Caco-2 (cell line): ENCODE measurements at regions not wholly inside any gene's neighbourhood (a gene's known extent, or its start where the extent isn't known, plus 50 kb on each side); places are given as distances from the start of the nearest gene placed in this dataset.

Experiments
- BruUV-seq: library from RNA; stranded (reverse); fragments of 400-500 nt; replicated peaks from 2 replicates; lab custom pipeline; 2021; lab: Mats Ljungman, UMichigan
- CTCF ChIA-PET: fragments of 300-600 bp; sonication (Branson Sonifier 250); formaldehyde crosslinking; loops from one replicate; lab custom pipeline; 2022; ENCODE audit warnings: antibody characterized with exemption; lab: Charles Lee
- POLR2A ChIA-PET: fragments of 300-600 bp; sonication (Branson Sonifier 250); formaldehyde crosslinking; loops from one replicate; lab custom pipeline; 2022; ENCODE audit warnings: antibody characterized with exemption; lab: Charles Lee
- DNase-seq, 2 experiments: peaks; one replicate each; pipeline versions ENCODE4 v3.0.0 to v3.0.0-alpha.2; 2020 to 2022
- H3K27me3 ChIP-seq: replicated peaks from 2 replicates; pipeline ENCODE4 v1.6.0; 2011; ENCODE audit warnings: low read length; ENCODE audit not compliant: control insufficient read depth, insufficient read depth
- H3K36me3 ChIP-seq: 2 replicates; pipeline ENCODE4 v1.5.1; 2011; ENCODE audit warnings: low read length; ENCODE audit not compliant: control insufficient read depth, insufficient read depth
- H3K4me1 ChIP-seq: fragments of 250-450 bp; sonication (Bioruptor Pico); 2 replicates; pipeline ENCODE4 v1.5.1; 2020; ENCODE audit warnings: mild to moderate bottlenecking
- H3K4me3 ChIP-seq: 2 replicates; pipeline ENCODE4 v1.5.1; 2011; ENCODE audit warnings: low read depth, mild to moderate bottlenecking, control low read depth, low read length
- H3K9me3 ChIP-seq: fragments of 250-450 bp; sonication (Bioruptor Pico); 2 replicates; pipeline ENCODE4 v1.5.1; 2020; ENCODE audit warnings: mild to moderate bottlenecking, moderate library complexity
- H3K27ac Mint-ChIP-seq: one replicate; pipeline ENCODE4 v1.8.0; 2022; ENCODE audit warnings: mixed read lengths; ENCODE audit not compliant: unreplicated experiment
- H3K27me3 Mint-ChIP-seq: one replicate; pipeline ENCODE4 v1.8.0; 2022; ENCODE audit warnings: mixed read lengths; ENCODE audit not compliant: insufficient read depth, unreplicated experiment
- H3K36me3 Mint-ChIP-seq: one replicate; pipeline ENCODE4 v1.8.0; 2022; ENCODE audit warnings: mild to moderate bottlenecking, mixed read lengths; ENCODE audit not compliant: insufficient read depth, unreplicated experiment
- H3K4me1 Mint-ChIP-seq: one replicate; pipeline ENCODE4 v1.8.0; 2022; ENCODE audit warnings: low read depth, mixed read lengths; ENCODE audit not compliant: unreplicated experiment
- H3K4me3 Mint-ChIP-seq: one replicate; pipeline ENCODE4 v1.8.0; 2022; ENCODE audit warnings: mild to moderate bottlenecking, moderate library complexity, mixed read lengths; ENCODE audit not compliant: unreplicated experiment
- H3K9me3 Mint-ChIP-seq: one replicate; pipeline ENCODE4 v1.8.0; 2022; ENCODE audit warnings: mixed read lengths; ENCODE audit not compliant: unreplicated experiment
- intact Hi-C: fragments of 100-400 bp; cut with micrococcal nuclease; formaldehyde crosslinking; loops from one replicate; pipeline ENCODE4 v1.10.0; 2022; ENCODE audit not compliant: unreplicated experiment
- TF ChIP-seq, protein P1 (sequence below), 2 experiments: fragments of 200-600 bp in 1 of 2; IDR thresholded peaks; 1 replicate in 1 of 2; 2 replicates in 1 of 2; pipeline versions ENCODE4 v1.5.1 to v1.8.0; 2011 to 2022; ENCODE audit warnings: antibody characterized with exemption in 1 of 2, control low read depth in 1 of 2, inconsistent platforms in 1 of 2, low read depth in 1 of 2, low read length in 1 of 2, mild to moderate bottlenecking in 1 of 2, moderate library complexity in 1 of 2; ENCODE audit not compliant: insufficient read depth in 1 of 2, severe bottlenecking in 1 of 2, unreplicated experiment in 1 of 2

DNA sequence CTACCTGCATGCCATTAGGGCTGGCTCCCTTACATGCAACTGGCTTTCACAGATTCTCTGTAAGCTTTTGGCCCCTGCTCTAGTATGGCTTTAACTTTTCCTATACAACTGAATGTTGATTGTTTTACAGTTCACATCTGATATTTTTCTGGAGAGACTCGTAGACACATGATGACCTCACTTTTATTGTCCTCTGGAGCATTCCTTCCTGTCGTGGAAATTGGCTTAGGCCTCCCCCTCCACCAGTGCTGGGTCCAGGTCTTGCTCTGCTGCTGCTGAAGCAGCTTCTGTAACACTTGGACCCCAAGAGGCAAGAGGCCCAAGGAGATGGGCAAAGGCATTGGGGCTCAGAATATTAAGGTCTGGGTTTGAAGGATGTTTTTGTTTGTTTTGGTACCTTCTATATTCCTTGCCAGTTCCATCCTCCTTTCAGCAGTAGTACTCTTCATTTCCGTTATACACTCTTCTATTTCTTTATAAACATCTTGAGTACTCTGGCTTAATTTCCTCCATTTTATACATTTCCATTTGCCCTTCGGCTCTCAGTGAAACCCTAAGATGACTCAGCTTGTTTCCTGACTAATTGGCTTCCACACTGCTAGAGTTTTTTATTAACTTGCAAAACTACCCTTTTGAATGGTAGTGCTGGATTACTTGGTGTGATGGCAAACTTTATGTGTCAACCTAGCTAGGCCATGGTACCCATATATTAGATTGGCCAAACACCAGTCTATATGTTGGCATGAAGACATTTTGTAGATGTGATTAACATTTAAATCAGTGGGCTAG, 219.8 kb downstream of the CDCA7 start:
- BruUV-seq: no TSS peak
- H3K4me1 Mint-ChIP-seq: peaks cover 12% of the 10 kb centered on the region
- TF ChIP-seq, protein P1, sequence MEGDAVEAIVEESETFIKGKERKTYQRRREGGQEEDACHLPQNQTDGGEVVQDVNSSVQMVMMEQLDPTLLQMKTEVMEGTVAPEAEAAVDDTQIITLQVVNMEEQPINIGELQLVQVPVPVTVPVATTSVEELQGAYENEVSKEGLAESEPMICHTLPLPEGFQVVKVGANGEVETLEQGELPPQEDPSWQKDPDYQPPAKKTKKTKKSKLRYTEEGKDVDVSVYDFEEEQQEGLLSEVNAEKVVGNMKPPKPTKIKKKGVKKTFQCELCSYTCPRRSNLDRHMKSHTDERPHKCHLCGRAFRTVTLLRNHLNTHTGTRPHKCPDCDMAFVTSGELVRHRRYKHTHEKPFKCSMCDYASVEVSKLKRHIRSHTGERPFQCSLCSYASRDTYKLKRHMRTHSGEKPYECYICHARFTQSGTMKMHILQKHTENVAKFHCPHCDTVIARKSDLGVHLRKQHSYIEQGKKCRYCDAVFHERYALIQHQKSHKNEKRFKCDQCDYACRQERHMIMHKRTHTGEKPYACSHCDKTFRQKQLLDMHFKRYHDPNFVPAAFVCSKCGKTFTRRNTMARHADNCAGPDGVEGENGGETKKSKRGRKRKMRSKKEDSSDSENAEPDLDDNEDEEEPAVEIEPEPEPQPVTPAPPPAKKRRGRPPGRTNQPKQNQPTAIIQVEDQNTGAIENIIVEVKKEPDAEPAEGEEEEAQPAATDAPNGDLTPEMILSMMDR (IDR thresholded peaks at IDR 0.05; ENCODE audit: insufficient read depth in 1 of 2, low read depth in 1 of 2, low read length in 1 of 2, severe bottlenecking in 1 of 2, unreplicated experiment in 1 of 2): no peak
- no peak overlapping the region for H3K4me3 Mint-ChIP-seq
- Histone ChIP-seq H3K27me3 (no peaks in the 10 kb centered on the region), H3K4me1 (peaks cover 15% of the 10 kb centered on the region; the same call in 1 of the 2 replicates), H3K9me3 (no peaks in the 10 kb centered on the region), H3K4me3 (no peak overlapping the region), H3K36me3 (no peaks in the 10 kb centered on the region)
- ChIA-PET CTCF (no interaction called here), POLR2A (no interaction called here)
- DNase-seq: no peak
- no peaks in the 10 kb centered on the region for H3K36me3 Mint-ChIP-seq
- intact Hi-C loops: loop anchor here (5.0 kb wide), 1 partner anchor 78 kb away; no protein-coding TSS in a partner anchor
- no peaks in the 10 kb centered on the region for H3K27me3 Mint-ChIP-seq
- peaks cover 17% of the 10 kb centered on the region for H3K9me3 Mint-ChIP-seq
- H3K27ac Mint-ChIP-seq: no peak overlapping the region

DNA sequence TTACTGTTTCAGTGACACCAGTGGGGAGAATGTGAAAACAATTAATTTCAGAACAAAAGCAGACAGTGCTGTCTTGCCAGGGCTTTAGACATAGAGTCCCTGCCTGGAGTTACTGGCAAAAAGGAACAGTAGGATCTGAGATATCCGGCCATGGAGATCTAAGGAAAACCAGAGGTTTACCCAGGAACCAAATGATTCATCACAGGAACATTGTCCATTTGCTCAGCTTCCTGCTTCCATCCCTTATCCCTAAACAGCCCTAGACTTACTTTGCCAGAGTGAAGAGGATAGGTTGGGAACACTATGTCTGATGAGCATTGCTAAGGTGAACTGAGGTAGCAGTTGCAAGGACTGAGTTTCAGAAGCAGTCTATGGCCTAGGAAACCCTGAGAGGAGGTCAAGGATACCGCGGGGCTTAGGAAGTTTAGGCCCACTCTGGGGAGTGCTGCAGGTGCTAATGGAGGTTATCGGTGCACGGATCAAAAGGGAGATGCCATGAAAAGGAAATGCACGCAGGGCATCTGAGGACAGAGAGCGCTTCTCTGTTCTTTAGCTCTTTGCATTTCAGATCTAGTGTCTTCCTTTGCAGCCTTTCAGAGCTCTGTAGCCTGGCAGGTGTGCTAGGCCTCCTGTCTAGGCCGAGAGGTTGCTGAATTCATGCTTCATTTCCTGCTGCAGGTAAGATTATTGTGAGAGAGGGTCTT, 223.9 kb downstream of the CDCA7 start:
- CTCF ChIA-PET: no interaction called here
- no peak for DNase-seq
- H3K4me1 ChIP-seq: no peaks in the 10 kb centered on the region
- POLR2A ChIA-PET: no interaction called here
- H3K4me1 Mint-ChIP-seq: no peaks in the 10 kb centered on the region
- no peak overlapping the region for H3K27ac Mint-ChIP-seq
- TF ChIP-seq, protein P1 (IDR thresholded peaks at IDR 0.05; ENCODE audit: insufficient read depth in 1 of 2, low read depth in 1 of 2, low read length in 1 of 2, severe bottlenecking in 1 of 2, unreplicated experiment in 1 of 2): no peak
- BruUV-seq: no TSS peak
- no peaks in the 10 kb centered on the region for H3K36me3 Mint-ChIP-seq
- H3K36me3 ChIP-seq: no peaks in the 10 kb centered on the region
- H3K9me3 ChIP-seq: no peaks in the 10 kb centered on the region
- H3K27me3 ChIP-seq: no peaks in the 10 kb centered on the region
- no peak overlapping the region for H3K4me3 ChIP-seq
- no peaks in the 10 kb centered on the region for H3K27me3 Mint-ChIP-seq
- peaks cover 17% of the 10 kb centered on the region for H3K9me3 Mint-ChIP-seq
- no peak overlapping the region for H3K4me3 Mint-ChIP-seq
- intact Hi-C loops: no loop called here

DNA sequence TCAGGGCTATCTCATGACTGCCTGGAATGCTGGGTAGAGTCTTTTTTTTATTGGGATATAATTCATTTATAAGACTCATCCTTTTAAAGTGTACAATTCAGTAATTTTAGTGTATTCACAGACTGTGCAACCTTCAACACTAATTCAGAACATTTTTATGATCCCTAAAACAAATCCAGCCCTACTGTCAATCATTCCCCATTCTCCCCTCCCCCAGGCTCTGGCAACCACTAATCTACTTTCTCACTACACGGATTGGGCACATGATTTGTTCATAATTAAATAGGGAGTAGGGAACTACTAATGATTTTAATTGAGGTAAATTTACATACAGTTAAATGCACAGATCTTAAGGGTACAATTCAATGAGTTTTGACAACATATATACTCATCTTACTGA, 225.7 kb downstream of the CDCA7 start:
- H3K4me3 Mint-ChIP-seq: no peak overlapping the region
- no TSS peak for BruUV-seq
- POLR2A ChIA-PET: no interaction called here

More for the DNA sequence above, 225.7 kb downstream of the CDCA7 start:
- H3K27ac Mint-ChIP-seq: no peak overlapping the region
- CTCF ChIA-PET: no interaction called here
- Histone ChIP-seq H3K4me3 (no peak overlapping the region), H3K4me1 (no peaks in the 10 kb centered on the region), H3K27me3 (no peaks in the 10 kb centered on the region), H3K9me3 (no peaks in the 10 kb centered on the region), H3K36me3 (no peaks in the 10 kb centered on the region)
- intact Hi-C loops: no loop called here
- TF ChIP-seq, protein P1 (IDR thresholded peaks at IDR 0.05; ENCODE audit: insufficient read depth in 1 of 2, low read depth in 1 of 2, low read length in 1 of 2, severe bottlenecking in 1 of 2, unreplicated experiment in 1 of 2): no peak
- H3K27me3 Mint-ChIP-seq: no peaks in the 10 kb centered on the region
- no peaks in the 10 kb centered on the region for H3K36me3 Mint-ChIP-seq
- peaks cover 8% of the 10 kb centered on the region for H3K9me3 Mint-ChIP-seq
- H3K4me1 Mint-ChIP-seq: no peaks in the 10 kb centered on the region
- DNase-seq: no peak
